K562 (cell line): ENCODE measurements at regions not wholly inside any gene's neighbourhood (a gene's known extent, or its start where the extent isn't known, plus 50 kb on each side); places are given as distances from the start of the nearest gene placed in this dataset.

Experiments
- ATAC-seq: fragments of 200-7000 bp; cut with Tn5 transposase; 3 replicates; pipeline ENCODE4 v1.9.1; 2020; ENCODE audit warnings: moderate library complexity
- BruUV-seq: library from RNA; stranded (reverse); fragments of 400-500 nt; replicated peaks from 2 replicates; lab custom pipeline; 2021; lab: Mats Ljungman, UMichigan
- CTCF ChIA-PET: fragments of 300-600 bp; formaldehyde crosslinking; extraction: SDS; loops from one replicate; lab custom pipeline; 2021; ENCODE audit warnings: low intra/inter-chr PET ratio; lab: Yijun Ruan, JAX
- POLR2A ChIA-PET: fragments of 300-600, 350-650 bp; sonication (Branson Sonifier 250); formaldehyde crosslinking; extraction: SDS; loops from one replicate; lab custom pipeline; 2021; ENCODE audit warnings: antibody characterized with exemption, inconsistent platforms; lab: Yijun Ruan, JAX
- DNase-seq, 4 experiments: peaks; one replicate each; pipeline versions ENCODE4 v3.0.0 to v3.0.0-alpha.2; 2011 to 2018; ENCODE audit warnings: low spot score in 3 of 4, mixed read lengths in 3 of 4; ENCODE audit errors: extremely low read depth in 1 of 4
- FAIRE-seq: peaks from 2 replicates; lab custom pipeline; 2011; peaks lifted over from hg19 to GRCh38; lab: Jason Lieb, UNC
- H2AFZ ChIP-seq: 2 replicates; pipeline ENCODE4 v1.6.0; 2011; ENCODE audit warnings: low read depth, low read length, control low read depth, inconsistent platforms
- H3K27ac ChIP-seq: fragments of 200-600 bp; 3 replicates; pipeline ENCODE4 v1.8.0; 2011; ENCODE audit warnings: low read depth, mild to moderate bottlenecking, control low read depth, inconsistent platforms, low read length, moderate library complexity, mixed read lengths; ENCODE audit errors: extremely low read depth
- H3K27me3 ChIP-seq, 2 experiments: fragments of 300-600 bp in 1 of 2; 2 replicates in 1 of 2; 3 replicates in 1 of 2; pipeline versions ENCODE4 v1.6.0 to v1.8.0; 2011; ENCODE audit warnings: inconsistent platforms in 2 of 2, low read length in 2 of 2, mild to moderate bottlenecking in 1 of 2, mixed read lengths in 1 of 2, moderate library complexity in 1 of 2; ENCODE audit not compliant: control insufficient read depth in 2 of 2, insufficient read depth in 2 of 2
- H3K36me3 ChIP-seq: fragments of 300-600 bp; 3 replicates; pipeline ENCODE4 v1.8.0; 2011; ENCODE audit warnings: mild to moderate bottlenecking, low read length, inconsistent platforms; ENCODE audit not compliant: control insufficient read depth, insufficient read depth
- H3K4me1 ChIP-seq, 2 experiments: fragments of 200-600 bp in 1 of 2; replicated peaks in 1 of 2; 2 replicates in 1 of 2; 3 replicates in 1 of 2; pipeline versions ENCODE4 v1.5.1 to v1.8.0; 2011; ENCODE audit warnings: inconsistent platforms in 2 of 2, low read length in 2 of 2, mild to moderate bottlenecking in 1 of 2, mixed read lengths in 1 of 2, moderate library complexity in 1 of 2; ENCODE audit not compliant: control insufficient read depth in 2 of 2, insufficient read depth in 2 of 2
- H3K4me2 ChIP-seq: 2 replicates; pipeline ENCODE4 v1.6.1; 2011; ENCODE audit warnings: low read length, control low read depth, inconsistent platforms, mixed read lengths; ENCODE audit not compliant: insufficient read depth
- H3K4me3 ChIP-seq: fragments of 200-600 bp; sonication (generic), shearing (Covaris generic); 2 replicates; pipeline ENCODE4 v1.5.1; 2016; ENCODE audit warnings: control low read depth, inconsistent platforms
- H3K79me2 ChIP-seq: fragments of 200-600 bp; 3 replicates; pipeline ENCODE4 v1.8.0; 2011; ENCODE audit warnings: low read length, inconsistent platforms; ENCODE audit not compliant: control insufficient read depth, insufficient read depth
- H3K9ac ChIP-seq, 2 experiments: 2 replicates each; pipeline versions ENCODE4 v1.6.0 to v1.6.1; 2011; ENCODE audit warnings: low read depth in 2 of 2, low read length in 2 of 2, control low read depth in 1 of 2, inconsistent platforms in 1 of 2, mild to moderate bottlenecking in 1 of 2, mixed read lengths in 1 of 2; ENCODE audit not compliant: insufficient read depth in 1 of 2
- H3K9me1 ChIP-seq: one replicate; pipeline ENCODE4 v1.6.0; 2011; ENCODE audit warnings: inconsistent platforms, mild to moderate bottlenecking, low read length, moderate library complexity; ENCODE audit not compliant: control insufficient read depth, insufficient read depth
- H3K9me3 ChIP-seq: replicated peaks from 2 replicates; pipeline ENCODE4 v1.5.1; 2011; ENCODE audit warnings: low read depth, low read length, inconsistent platforms; ENCODE audit not compliant: control insufficient read depth, insufficient read depth
- H4K20me1 ChIP-seq: replicated peaks from 2 replicates; pipeline ENCODE4 v1.6.1; 2011; ENCODE audit warnings: low read length, inconsistent platforms, mixed read lengths; ENCODE audit not compliant: control insufficient read depth, insufficient read depth
- HBP1 ChIP-seq: fragments of 450-650 bp; formaldehyde crosslinking; IDR thresholded peaks from 2 replicates; pipeline ENCODE4 v1.4.0; 2022; ENCODE audit warnings: missing genetic modification characterization
- WGBS: fragments of 100-300 bp; shearing (Covaris generic); methylation state at CpG from one replicate; pipeline ENCODE4 v1.1.6; 2016; ENCODE audit warnings: low coverage, mixed read lengths; ENCODE audit not compliant: insufficient coverage; ENCODE audit errors: missing lambda C conversion rate; 5-methylcytosine and 5-hydroxymethylcytosine counted together
- in situ Hi-C: fragments of 300-500 bp; cut with MboI; formaldehyde crosslinking; loops from 4 replicates; pipeline ENCODE4 v1.15.0; 2018; ENCODE audit warnings: inconsistent platforms, mixed read lengths
- intact Hi-C: fragments of 100-400 bp; cut with micrococcal nuclease; formaldehyde crosslinking; loops from 2 replicates; pipeline ENCODE4 v1.14.2; 2022
- TF ChIP-seq, protein P1 (sequence below), 2 experiments: fragments of 450-650 bp; IDR thresholded peaks; 2 replicates each; pipeline ENCODE4 v1.6.1; 2016; ENCODE audit warnings: mild to moderate bottlenecking in 2 of 2, borderline replicate concordance in 1 of 2, low read depth in 1 of 2, moderate library complexity in 1 of 2
- TF ChIP-seq, protein P2 (sequence below), 2 experiments: IDR thresholded peaks in 1 of 2; conservative IDR thresholded peaks in 1 of 2; 2 replicates each; pipeline ENCODE4 v1.6.1; 2016; ENCODE audit warnings: low read depth in 2 of 2, mild to moderate bottlenecking in 1 of 2, missing compliant biosample characterization in 1 of 2, missing genetic modification characterization in 1 of 2, moderate library complexity in 1 of 2

GRCh38 chr13:55887561-55887960 is 1253.2 kb upstream of the PRR20A start:
- ATAC-seq: no peak
- Histone ChIP-seq H3K9me3 (no peaks in the 10 kb centered on the region), H3K4me3 (no peak overlapping the region), H3K27ac (no peak overlapping the region), H4K20me1 (no peaks in the 10 kb centered on the region), H3K4me2 (no peak overlapping the region), H3K9me1 (no peaks in the 10 kb centered on the region), H2AFZ (no peak overlapping the region), H3K27me3 (no peaks in the 10 kb centered on the region), H3K79me2 (no peaks in the 10 kb centered on the region), H3K36me3 (no peaks in the 10 kb centered on the region), H3K9ac (no peak overlapping the region), H3K4me1 (no peaks in the 10 kb centered on the region)
- intact Hi-C loops (no loop called here), in situ Hi-C loops (no loop called here)
- no TSS peak for BruUV-seq
- POLR2A ChIA-PET: no interaction called here
- 9% methylated on average over 1 of the region's 1 CpG for WGBS
- TF ChIP-seq, protein P1, sequence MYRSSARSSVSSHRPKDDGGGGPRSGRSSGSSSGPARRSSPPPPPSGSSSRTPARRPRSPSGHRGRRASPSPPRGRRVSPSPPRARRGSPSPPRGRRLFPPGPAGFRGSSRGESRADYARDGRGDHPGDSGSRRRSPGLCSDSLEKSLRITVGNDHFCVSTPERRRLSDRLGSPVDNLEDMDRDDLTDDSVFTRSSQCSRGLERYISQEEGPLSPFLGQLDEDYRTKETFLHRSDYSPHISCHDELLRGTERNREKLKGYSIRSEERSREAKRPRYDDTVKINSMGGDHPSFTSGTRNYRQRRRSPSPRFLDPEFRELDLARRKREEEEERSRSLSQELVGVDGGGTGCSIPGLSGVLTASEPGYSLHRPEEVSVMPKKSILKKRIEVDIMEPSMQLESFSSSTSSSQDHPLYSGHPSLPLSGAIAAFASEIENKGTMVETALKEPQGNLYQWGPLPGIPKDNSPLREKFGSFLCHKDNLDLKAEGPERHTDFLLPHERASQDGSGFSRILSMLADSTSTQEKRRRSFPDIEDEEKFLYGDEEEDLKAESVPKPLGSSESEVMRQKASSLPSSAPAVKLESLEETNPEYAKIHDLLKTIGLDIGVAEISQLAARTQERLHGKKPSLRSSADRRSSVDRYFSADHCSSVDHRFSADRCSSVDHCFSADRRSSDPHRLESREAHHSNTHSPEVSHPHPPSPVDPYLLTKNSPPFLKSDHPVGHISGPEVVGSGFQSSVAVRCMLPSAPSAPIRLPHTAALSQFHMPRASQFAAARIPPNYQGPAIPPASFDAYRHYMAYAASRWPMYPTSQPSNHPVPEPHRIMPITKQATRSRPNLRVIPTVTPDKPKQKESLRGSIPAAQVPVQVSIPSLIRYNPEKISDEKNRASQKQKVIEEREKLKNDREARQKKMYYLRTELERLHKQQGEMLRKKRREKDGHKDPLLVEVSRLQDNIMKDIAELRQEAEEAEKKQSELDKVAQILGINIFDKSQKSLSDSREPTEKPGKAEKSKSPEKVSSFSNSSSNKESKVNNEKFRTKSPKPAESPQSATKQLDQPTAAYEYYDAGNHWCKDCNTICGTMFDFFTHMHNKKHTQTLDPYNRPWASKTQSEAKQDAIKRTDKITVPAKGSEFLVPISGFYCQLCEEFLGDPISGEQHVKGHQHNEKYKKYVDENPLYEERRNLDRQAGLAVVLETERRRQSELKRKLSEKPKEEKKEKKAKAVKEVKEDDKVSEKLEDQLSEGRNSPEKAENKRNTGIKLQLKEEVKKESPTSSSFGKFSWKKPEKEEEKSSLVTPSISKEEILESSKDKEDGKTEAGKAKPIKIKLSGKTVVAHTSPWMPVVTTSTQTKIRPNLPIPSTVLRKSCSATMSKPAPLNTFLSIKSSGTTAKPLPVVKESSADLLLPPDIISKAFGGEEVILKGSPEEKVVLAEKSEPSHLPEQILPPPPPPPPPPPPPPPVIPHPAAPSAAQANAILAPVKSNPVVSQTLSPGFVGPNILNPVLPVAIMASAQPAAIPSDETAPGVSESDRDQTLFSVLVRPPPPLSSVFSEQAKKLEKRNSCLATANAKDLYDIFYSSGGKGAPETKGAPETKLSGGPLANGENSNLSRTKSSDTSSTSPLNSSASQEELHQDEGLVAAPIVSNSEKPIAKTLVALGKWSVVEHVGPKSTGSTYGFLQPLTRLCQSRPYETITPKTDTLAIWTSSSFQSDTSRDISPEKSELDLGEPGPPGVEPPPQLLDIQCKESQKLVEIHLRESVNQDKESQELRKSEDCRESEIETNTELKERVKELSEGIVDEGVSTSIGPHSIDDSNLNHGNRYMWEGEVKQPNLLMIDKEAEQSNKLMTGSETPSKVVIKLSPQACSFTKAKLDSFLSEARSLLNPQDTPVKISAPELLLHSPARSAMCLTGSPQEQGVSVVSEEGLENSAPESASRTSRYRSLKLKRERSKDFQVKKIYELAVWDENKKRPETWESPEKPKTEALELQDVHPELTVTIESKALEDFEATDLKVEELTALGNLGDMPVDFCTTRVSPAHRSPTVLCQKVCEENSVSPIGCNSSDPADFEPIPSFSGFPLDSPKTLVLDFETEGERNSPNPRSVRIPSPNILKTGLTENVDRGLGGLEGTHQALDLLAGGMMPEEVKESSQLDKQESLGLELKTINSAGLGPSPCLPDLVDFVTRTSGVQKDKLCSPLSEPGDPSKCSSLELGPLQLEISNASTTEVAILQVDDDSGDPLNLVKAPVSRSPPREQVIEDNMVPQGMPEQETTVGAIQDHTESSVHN (IDR thresholded peaks at IDR 0.05; ENCODE audit: borderline replicate concordance in 1 of 2, low read depth in 1 of 2): no peak
- TF ChIP-seq, protein P2, sequence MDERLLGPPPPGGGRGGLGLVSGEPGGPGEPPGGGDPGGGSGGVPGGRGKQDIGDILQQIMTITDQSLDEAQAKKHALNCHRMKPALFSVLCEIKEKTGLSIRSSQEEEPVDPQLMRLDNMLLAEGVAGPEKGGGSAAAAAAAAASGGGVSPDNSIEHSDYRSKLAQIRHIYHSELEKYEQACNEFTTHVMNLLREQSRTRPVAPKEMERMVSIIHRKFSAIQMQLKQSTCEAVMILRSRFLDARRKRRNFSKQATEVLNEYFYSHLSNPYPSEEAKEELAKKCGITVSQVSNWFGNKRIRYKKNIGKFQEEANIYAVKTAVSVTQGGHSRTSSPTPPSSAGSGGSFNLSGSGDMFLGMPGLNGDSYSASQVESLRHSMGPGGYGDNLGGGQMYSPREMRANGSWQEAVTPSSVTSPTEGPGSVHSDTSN (CRISPR knock-in tag; IDR thresholded peaks at IDR 0.05; ENCODE audit: low read depth): no peak
- TF ChIP-seq, protein P2 (tag; conservative IDR thresholded peaks at IDR 0.05; ENCODE audit: low read depth): no peak
- TF ChIP-seq HBP1 (CRISPR knock-in tag): no peak
- no peak for DNase-seq
- CTCF ChIA-PET: no interaction called here
- FAIRE-seq: no peak
